Body of pancreas (tissue), 4 donors: ENCODE measurements at regions not wholly inside any gene's neighbourhood (a gene's known extent, or its start where the extent isn't known, plus 50 kb on each side); places are given as distances from the start of the nearest gene placed in this dataset.

ENCODE experiments used
- ATAC-seq: fragments of 150-250 bp; one replicate; pipeline ENCODE4 v1.9.1; 2016
- DNase-seq, 4 donors: peaks; one replicate each; pipeline ENCODE4 v3.0.0-alpha.2; 2019
- H3K27ac ChIP-seq, 4 donors: fragments of 200-600 bp; sonication (generic); 1 replicate in 3 of 4; 2 replicates in 1 of 4; pipeline versions ENCODE4 v1.5.1 to v1.6.1; 2016 to 2019; ENCODE audit warnings: mild to moderate bottlenecking in 1 of 4, mixed read lengths in 1 of 4, moderate library complexity in 1 of 4
- H3K27me3 ChIP-seq, 2 donors: fragments of 200-600 bp; sonication (generic); one replicate each; pipeline ENCODE4 v1.6.0; 2016; ENCODE audit warnings: mild to moderate bottlenecking in 1 of 2
- H3K36me3 ChIP-seq, 2 donors: fragments of 200-600 bp; sonication (generic); replicated peaks in 1 of 2; 2 replicates each; pipeline ENCODE4 v1.5.1; 2016; ENCODE audit warnings: low read depth in 2 of 2; ENCODE audit not compliant: insufficient read depth in 1 of 2
- H3K4me1 ChIP-seq: fragments of 200-600 bp; sonication (generic); one replicate; pipeline ENCODE4 v1.6.0; 2016
- H3K4me3 ChIP-seq, 2 donors: fragments of 200-600 bp; sonication (generic); 1 replicate in 1 of 2; 2 replicates in 1 of 2; pipeline ENCODE4 v1.5.1; 2016 to 2019
- H3K9me3 ChIP-seq, 3 donors: fragments of 200-600 bp; sonication (generic); 1 replicate in 2 of 3; 2 replicates in 1 of 3; pipeline ENCODE4 v1.5.1; 2016
- POLR2A ChIP-seq, 3 donors: fragments of 450-650 bp; IDR thresholded peaks; one replicate each; pipeline ENCODE4 v1.6.1; 2016; ENCODE audit warnings: antibody characterized with exemption in 3 of 3, mild to moderate bottlenecking in 2 of 3
- WGBS, 2 donors: methylation state at CpG; one replicate each; pipeline ENCODE4 v1.1.5; 2017; 5-methylcytosine and 5-hydroxymethylcytosine counted together
- intact Hi-C: fragments of 100-400 bp; cut with DNase I; formaldehyde crosslinking; loops from one replicate; pipeline ENCODE4 v1.15.1; 2023
- TF ChIP-seq, protein P1 (sequence below), 7 experiments: fragments of 450-650 bp in 4 of 7; fragments of 200-600 bp in 3 of 7; sonication (generic) in 3 of 7; IDR thresholded peaks; one replicate each; pipeline ENCODE4 v1.5.1; 2016 to 2019; ENCODE audit warnings: antibody characterized with exemption in 7 of 7

GRCh38 chr10:3241967-3242650 is 69.5 kb upstream of the PITRM1 start:
- WGBS, 2 donors = 60 to 62% methylated on average over 10 of the region's 10 CpGs
- intact Hi-C loops = loop anchor here (10.0 kb wide), 1 partner anchor 1403 kb away; no protein-coding TSS in a partner anchor
- peaks cover 0 to 4% of the 10 kb centered on the region in 2 donors for H3K27me3 ChIP-seq
- no peak overlapping the region for H3K4me3 ChIP-seq
- TF ChIP-seq, protein P1, sequence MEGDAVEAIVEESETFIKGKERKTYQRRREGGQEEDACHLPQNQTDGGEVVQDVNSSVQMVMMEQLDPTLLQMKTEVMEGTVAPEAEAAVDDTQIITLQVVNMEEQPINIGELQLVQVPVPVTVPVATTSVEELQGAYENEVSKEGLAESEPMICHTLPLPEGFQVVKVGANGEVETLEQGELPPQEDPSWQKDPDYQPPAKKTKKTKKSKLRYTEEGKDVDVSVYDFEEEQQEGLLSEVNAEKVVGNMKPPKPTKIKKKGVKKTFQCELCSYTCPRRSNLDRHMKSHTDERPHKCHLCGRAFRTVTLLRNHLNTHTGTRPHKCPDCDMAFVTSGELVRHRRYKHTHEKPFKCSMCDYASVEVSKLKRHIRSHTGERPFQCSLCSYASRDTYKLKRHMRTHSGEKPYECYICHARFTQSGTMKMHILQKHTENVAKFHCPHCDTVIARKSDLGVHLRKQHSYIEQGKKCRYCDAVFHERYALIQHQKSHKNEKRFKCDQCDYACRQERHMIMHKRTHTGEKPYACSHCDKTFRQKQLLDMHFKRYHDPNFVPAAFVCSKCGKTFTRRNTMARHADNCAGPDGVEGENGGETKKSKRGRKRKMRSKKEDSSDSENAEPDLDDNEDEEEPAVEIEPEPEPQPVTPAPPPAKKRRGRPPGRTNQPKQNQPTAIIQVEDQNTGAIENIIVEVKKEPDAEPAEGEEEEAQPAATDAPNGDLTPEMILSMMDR (IDR thresholded peaks at IDR 0.05) = no peak
- no peak for TF ChIP-seq POLR2A (IDR thresholded peaks at IDR 0.05)
- H3K36me3 ChIP-seq = no peaks in the 10 kb centered on the region
- no peaks in the 10 kb centered on the region for H3K4me1 ChIP-seq
- DNase-seq = no peak
- no peaks in the 10 kb centered on the region for H3K9me3 ChIP-seq
- ATAC-seq = no peak
- no peak overlapping the region for H3K27ac ChIP-seq

- DNase-seq = no peak
- H3K4me3 ChIP-seq = no peak overlapping the region
- H3K4me1 ChIP-seq = no peaks in the 10 kb centered on the region
- intact Hi-C loops = loop anchor here (10.0 kb wide), 1 partner anchor 1403 kb away; no protein-coding TSS in a partner anchor
- H3K36me3 ChIP-seq = no peaks in the 10 kb centered on the region
- whole genome bisulfite sequencing, 2 donors = 63 to 70% methylated on average over 23 to 24 of the region's 24 CpGs
- no peaks in the 10 kb centered on the region for H3K9me3 ChIP-seq
- H3K27ac ChIP-seq = no peak overlapping the region
- no peak for ATAC-seq
- peaks cover 0 to 4% of the 10 kb centered on the region in 2 donors for H3K27me3 ChIP-seq
- TF ChIP-seq, protein P1 (IDR thresholded peaks at IDR 0.05) = no peak
- TF ChIP-seq POLR2A (IDR thresholded peaks at IDR 0.05) = no peak
Measured at GRCh38 chr10:3241274-3241921, 68.8 kb upstream of the PITRM1 start.

GRCh38 chr10:3239920-3240894 is 67.6 kb upstream of the PITRM1 start:
- DNase-seq = no peak
- TF ChIP-seq, protein P1 (IDR thresholded peaks at IDR 0.05) = no peak
- no peak for TF ChIP-seq POLR2A (IDR thresholded peaks at IDR 0.05)
- no peak for ATAC-seq
- H3K4me1 ChIP-seq = no peaks in the 10 kb centered on the region
- H3K27ac ChIP-seq = peak overlapping the region in 1 of 4 donors; percentile 12
- no peak overlapping the region for H3K4me3 ChIP-seq
- peaks cover 0 to 4% of the 10 kb centered on the region in 2 donors for H3K27me3 ChIP-seq
- no peaks in the 10 kb centered on the region for H3K9me3 ChIP-seq
- H3K36me3 ChIP-seq = no peaks in the 10 kb centered on the region
- WGBS, 2 donors = 55 to 62% methylated on average over 29 to 30 of the region's 30 CpGs
- intact Hi-C loops = loop anchor here (10.0 kb wide), 1 partner anchor 1405 kb away; no protein-coding TSS in a partner anchor

- intact Hi-C loops = no loop called here
- peaks cover 0 to 4% of the 10 kb centered on the region in 2 donors for H3K27me3 ChIP-seq
- no peak overlapping the region for H3K27ac ChIP-seq
- no peaks in the 10 kb centered on the region for H3K36me3 ChIP-seq
- H3K9me3 ChIP-seq = no peaks in the 10 kb centered on the region
- TF ChIP-seq, protein P1 (IDR thresholded peaks at IDR 0.05) = peak; percentile 67 to 93 (median 91)
- no peak for TF ChIP-seq POLR2A (IDR thresholded peaks at IDR 0.05)
- WGBS, 2 donors = 27 to 30% methylated on average over 35 of the region's 35 CpGs
- ATAC-seq (peak; percentile 88), DNase-seq (peak; percentile 73 to 78 (median 76))
- H3K4me1 ChIP-seq = no peaks in the 10 kb centered on the region
- H3K4me3 ChIP-seq = no peak overlapping the region
Measured at GRCh38 chr10:3239066-3239919, 66.7 kb upstream of the PITRM1 start.
